ENCODE measurements at regions not wholly inside any gene's neighbourhood (a gene's known extent, or its start where the extent isn't known, plus 50 kb on each side); places are given as distances from the start of the nearest gene placed in this dataset.

- Mint-ChIP-seq H3K27ac (no peak overlapping the region), H3K36me3 (no peaks in the 10 kb centered on the region), H3K27me3 (ENCODE audit: low read depth in 3 of 3) (no peaks in the 10 kb centered on the region), H3K9me3 (peaks cover 0 to 2% (median 0%) of the 10 kb centered on the region in 7 donors), H3K4me1 (no peaks in the 10 kb centered on the region), H3K4me3 (no peak overlapping the region)
- no peak for DNase-seq
- Histone ChIP-seq H3K36me3 (replicated peaks in 1 of 2; ENCODE audit: control insufficient read depth in 1 of 2, insufficient read depth in 2 of 2, low read length in 2 of 2) (no peaks in the 10 kb centered on the region), H4K20me1 (ENCODE audit: insufficient read depth, low read length) (no peaks in the 10 kb centered on the region), H3K4me1 (ENCODE audit: control insufficient read depth in 1 of 2, insufficient read depth in 2 of 2, low read length in 2 of 2) (no peaks in the 10 kb centered on the region), H3K9me3 (replicated peaks in 1 of 2; ENCODE audit: control insufficient read depth in 1 of 2, insufficient read depth in 1 of 2, low read length in 2 of 2) (no peaks in the 10 kb centered on the region), H3K79me2 (ENCODE audit: insufficient read depth, low read length) (no peaks in the 10 kb centered on the region), H3K27me3 (ENCODE audit: control insufficient read depth in 2 of 2, insufficient read depth in 2 of 2, low read length in 2 of 2) (no peaks in the 10 kb centered on the region), H3K27ac (ENCODE audit: low read depth in 1 of 2, low read length in 2 of 2) (no peak overlapping the region), H3K9ac (ENCODE audit: insufficient read depth, low read length, poor library complexity, severe bottlenecking) (no peak overlapping the region), H3K4me2 (replicated peaks; ENCODE audit: extremely low read depth, low read length, poor library complexity, severe bottlenecking) (no peak overlapping the region), H2AFZ (ENCODE audit: insufficient read depth, low read depth, low read length, poor library complexity, severe bottlenecking) (no peak overlapping the region), H3K4me3 (replicated peaks in 1 of 3; ENCODE audit: low read depth in 2 of 3, low read length in 3 of 3) (no peak overlapping the region)
- TF ChIP-seq, protein P1, sequence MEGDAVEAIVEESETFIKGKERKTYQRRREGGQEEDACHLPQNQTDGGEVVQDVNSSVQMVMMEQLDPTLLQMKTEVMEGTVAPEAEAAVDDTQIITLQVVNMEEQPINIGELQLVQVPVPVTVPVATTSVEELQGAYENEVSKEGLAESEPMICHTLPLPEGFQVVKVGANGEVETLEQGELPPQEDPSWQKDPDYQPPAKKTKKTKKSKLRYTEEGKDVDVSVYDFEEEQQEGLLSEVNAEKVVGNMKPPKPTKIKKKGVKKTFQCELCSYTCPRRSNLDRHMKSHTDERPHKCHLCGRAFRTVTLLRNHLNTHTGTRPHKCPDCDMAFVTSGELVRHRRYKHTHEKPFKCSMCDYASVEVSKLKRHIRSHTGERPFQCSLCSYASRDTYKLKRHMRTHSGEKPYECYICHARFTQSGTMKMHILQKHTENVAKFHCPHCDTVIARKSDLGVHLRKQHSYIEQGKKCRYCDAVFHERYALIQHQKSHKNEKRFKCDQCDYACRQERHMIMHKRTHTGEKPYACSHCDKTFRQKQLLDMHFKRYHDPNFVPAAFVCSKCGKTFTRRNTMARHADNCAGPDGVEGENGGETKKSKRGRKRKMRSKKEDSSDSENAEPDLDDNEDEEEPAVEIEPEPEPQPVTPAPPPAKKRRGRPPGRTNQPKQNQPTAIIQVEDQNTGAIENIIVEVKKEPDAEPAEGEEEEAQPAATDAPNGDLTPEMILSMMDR (IDR thresholded peaks at IDR 0.05), result no peak
- intact Hi-C loops (cut with micrococcal nuclease), result no loop called here
- WGBS (ENCODE audit: insufficient coverage), result no CpG with 5 or more reads among the region's 2 CpGs
These were observed 342.9 kb upstream of the DCC start for GRCh38 chr18:51997129-51997528.

DNA sequence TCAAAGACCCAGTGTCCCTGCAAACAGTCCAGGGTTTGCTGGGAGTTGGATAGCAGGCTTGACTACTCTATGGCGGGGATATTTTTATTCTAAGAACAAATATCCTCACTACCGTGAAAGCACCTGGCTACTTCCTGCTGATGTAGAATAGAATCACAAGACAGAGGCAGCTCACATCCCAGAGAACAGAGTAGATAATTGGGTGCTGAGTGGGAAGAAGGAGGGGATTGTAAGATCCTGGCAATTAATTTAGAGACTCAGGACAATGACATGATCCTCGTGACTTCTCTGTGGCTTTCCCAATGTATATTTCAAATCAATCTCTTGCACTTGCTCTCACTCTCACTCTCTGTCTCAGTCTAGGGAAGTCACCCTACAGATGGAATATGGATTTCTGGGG lies 341.9 kb upstream of the DCC start:
- peaks cover 0 to 2% (median 0%) of the 10 kb centered on the region in 7 donors for H3K9me3 Mint-ChIP-seq
- WGBS (ENCODE audit: insufficient coverage), result no CpG with 5 or more reads among the region's 3 CpGs
- H3K36me3 Mint-ChIP-seq, result no peaks in the 10 kb centered on the region
- H2AFZ ChIP-seq (ENCODE audit: insufficient read depth, low read depth, low read length, poor library complexity, severe bottlenecking), result no peak overlapping the region
- H3K27ac Mint-ChIP-seq, result no peak overlapping the region
- H3K27me3 ChIP-seq (ENCODE audit: control insufficient read depth in 2 of 2, insufficient read depth in 2 of 2, low read length in 2 of 2), result no peaks in the 10 kb centered on the region
- H3K4me1 ChIP-seq (ENCODE audit: control insufficient read depth in 1 of 2, insufficient read depth in 2 of 2, low read length in 2 of 2), result no peaks in the 10 kb centered on the region
- intact Hi-C loops (cut with micrococcal nuclease), result no loop called here
- no peaks in the 10 kb centered on the region for H3K79me2 ChIP-seq (ENCODE audit: insufficient read depth, low read length)
- no peak overlapping the region for H3K4me2 ChIP-seq (replicated peaks; ENCODE audit: extremely low read depth, low read length, poor library complexity, severe bottlenecking)
- no peaks in the 10 kb centered on the region for H4K20me1 ChIP-seq (ENCODE audit: insufficient read depth, low read length)
- no peaks in the 10 kb centered on the region for H3K36me3 ChIP-seq (replicated peaks in 1 of 2; ENCODE audit: control insufficient read depth in 1 of 2, insufficient read depth in 2 of 2, low read length in 2 of 2)
- no peak overlapping the region for H3K4me3 Mint-ChIP-seq
- H3K4me3 ChIP-seq (replicated peaks in 1 of 3; ENCODE audit: low read depth in 2 of 3, low read length in 3 of 3), result no peak overlapping the region
- no peak overlapping the region for H3K27ac ChIP-seq (ENCODE audit: low read depth in 1 of 2, low read length in 2 of 2)
- no peak for DNase-seq
- TF ChIP-seq, protein P1 (IDR thresholded peaks at IDR 0.05), result no peak
- no peaks in the 10 kb centered on the region for H3K4me1 Mint-ChIP-seq
- no peak overlapping the region for H3K9ac ChIP-seq (ENCODE audit: insufficient read depth, low read length, poor library complexity, severe bottlenecking)
- no peaks in the 10 kb centered on the region for H3K27me3 Mint-ChIP-seq (ENCODE audit: low read depth in 3 of 3)
- no peaks in the 10 kb centered on the region for H3K9me3 ChIP-seq (replicated peaks in 1 of 2; ENCODE audit: control insufficient read depth in 1 of 2, insufficient read depth in 1 of 2, low read length in 2 of 2)

Measured in CD14-positive monocyte (primary cell).